ENCODE measurements at regions not wholly inside any gene's neighbourhood (a gene's known extent, or its start where the extent isn't known, plus 50 kb on each side); places are given as distances from the start of the nearest gene placed in this dataset.

GRCh38 chr7:131000389-131000788 is 266.4 kb upstream of the KLF14 start:
- DNase-seq = no peak

- DNase-seq = no peak
Observed at GRCh38 chr7:131000873-131001272, 266.9 kb upstream of the KLF14 start.

GRCh38 chr7:131002600-131002999 is 268.6 kb upstream of the KLF14 start:
- no peak for DNase-seq

GRCh38 chr7:131003634-131004033 is 269.6 kb upstream of the KLF14 start:
- no peak for DNase-seq

GRCh38 chr7:131004371-131004770 is 270.4 kb upstream of the KLF14 start:
- DNase-seq = no peak

GRCh38 chr7:131007439-131008330 is 273.7 kb upstream of the KLF14 start:
- peak; percentile 86 for DNase-seq

- DNase-seq = peak; percentile 78
Observed at GRCh38 chr7:131008840-131009711, 275.1 kb upstream of the KLF14 start.

GRCh38 chr7:131010029-131010716 is 276.2 kb upstream of the KLF14 start:
- DNase-seq = no peak

- DNase-seq = no peak
Observed at GRCh38 chr7:131010717-131011431, 276.9 kb upstream of the KLF14 start.

GRCh38 chr7:131011432-131011742 is 277.4 kb upstream of the KLF14 start:
- no peak for DNase-seq

- peak; percentile 91 for DNase-seq
Observed at GRCh38 chr7:131011976-131012375, 278.0 kb upstream of the KLF14 start.

- DNase-seq = no peak
Observed at GRCh38 chr7:131012477-131013031, 278.5 kb upstream of the KLF14 start.

- DNase-seq = no peak
Observed at GRCh38 chr7:131013716-131014115, 279.7 kb upstream of the KLF14 start.

GRCh38 chr7:131014906-131015656 is 281.1 kb upstream of the KLF14 start:
- no peak for DNase-seq

- peak; percentile 80 for DNase-seq
Observed at GRCh38 chr7:131015657-131015958, 281.6 kb upstream of the KLF14 start.

GRCh38 chr7:131016230-131016629 is 282.2 kb upstream of the KLF14 start:
- DNase-seq = no peak

GRCh38 chr7:131019351-131019750 is 285.3 kb upstream of the KLF14 start:
- DNase-seq = no peak

GRCh38 chr7:131020759-131021261 is 286.8 kb upstream of the KLF14 start:
- no peak for DNase-seq

- DNase-seq = no peak
Observed at GRCh38 chr7:131021460-131021859, 287.5 kb upstream of the KLF14 start.

- no peak for DNase-seq
Observed at GRCh38 chr7:131021902-131022301, 287.9 kb upstream of the KLF14 start.

GRCh38 chr7:131026297-131027000 is 292.4 kb upstream of the KLF14 start:
- DNase-seq = peak; percentile 76
